Left ventricle myocardium inferior (tissue), 1 donor: ENCODE measurements at regions not wholly inside any gene's neighbourhood (a gene's known extent, or its start where the extent isn't known, plus 50 kb on each side); places are given as distances from the start of the nearest gene placed in this dataset.

Experiments used
- DNase-seq: peaks from one replicate; pipeline ENCODE4 v3.0.0-alpha.2; 2020
- H3K27ac ChIP-seq: fragments of 200-600 bp; replicated peaks from 2 replicates; pipeline ENCODE4 v1.8.0; 2021
- H3K27me3 ChIP-seq: fragments of 200-600 bp; 2 replicates; pipeline ENCODE4 v1.8.0; 2021; ENCODE audit warnings: low read depth
- H3K36me3 ChIP-seq: fragments of 200-600 bp; 2 replicates; pipeline ENCODE4 v1.8.0; 2021
- H3K4me1 ChIP-seq: fragments of 200-600 bp; 2 replicates; pipeline ENCODE4 v1.8.0; 2021
- H3K4me3 ChIP-seq: fragments of 200-600 bp; 2 replicates; pipeline ENCODE4 v1.8.0; 2021; ENCODE audit warnings: mild to moderate bottlenecking, moderate library complexity
- H3K9me3 ChIP-seq: fragments of 200-600 bp; replicated peaks from 2 replicates; pipeline ENCODE4 v1.8.0; 2021
- intact Hi-C: fragments of 100-400 bp; cut with micrococcal nuclease; formaldehyde crosslinking; loops from one replicate; pipeline ENCODE4 v1.11.0; 2022
- TF ChIP-seq, protein P1 (sequence below): fragments of 200-600 bp; IDR thresholded peaks from 2 replicates; pipeline ENCODE4 v1.8.0; 2021; ENCODE audit warnings: antibody characterized with exemption, mild to moderate bottlenecking, borderline replicate concordance
- donor health status: DM: no; HTN: yes; CAD: no; lungs with severe emphysema.

DNA sequence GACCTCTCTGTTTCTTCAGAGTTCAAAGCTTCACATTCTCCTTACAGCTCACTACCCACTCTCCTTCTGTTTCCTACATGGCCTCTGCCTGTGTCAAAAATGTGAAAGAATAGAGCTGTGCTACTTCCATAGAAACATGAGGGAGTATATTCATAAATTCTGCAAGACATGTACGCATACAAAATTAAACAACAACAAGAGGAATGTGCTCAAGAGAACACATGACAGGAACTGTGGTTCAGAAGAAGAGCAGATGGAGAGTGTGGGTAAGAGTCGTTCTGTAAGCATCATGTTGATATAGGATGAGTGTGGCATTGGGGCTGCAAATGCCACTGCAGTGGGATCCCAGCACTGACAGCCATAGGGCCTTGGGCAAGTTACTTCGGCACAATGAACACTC lies 266.6 kb upstream of the SASH1 start:
- intact Hi-C loops = no loop called here
- no peaks in the 10 kb centered on the region for H3K36me3 ChIP-seq
- no peaks in the 10 kb centered on the region for H3K4me1 ChIP-seq
- TF ChIP-seq, protein P1, sequence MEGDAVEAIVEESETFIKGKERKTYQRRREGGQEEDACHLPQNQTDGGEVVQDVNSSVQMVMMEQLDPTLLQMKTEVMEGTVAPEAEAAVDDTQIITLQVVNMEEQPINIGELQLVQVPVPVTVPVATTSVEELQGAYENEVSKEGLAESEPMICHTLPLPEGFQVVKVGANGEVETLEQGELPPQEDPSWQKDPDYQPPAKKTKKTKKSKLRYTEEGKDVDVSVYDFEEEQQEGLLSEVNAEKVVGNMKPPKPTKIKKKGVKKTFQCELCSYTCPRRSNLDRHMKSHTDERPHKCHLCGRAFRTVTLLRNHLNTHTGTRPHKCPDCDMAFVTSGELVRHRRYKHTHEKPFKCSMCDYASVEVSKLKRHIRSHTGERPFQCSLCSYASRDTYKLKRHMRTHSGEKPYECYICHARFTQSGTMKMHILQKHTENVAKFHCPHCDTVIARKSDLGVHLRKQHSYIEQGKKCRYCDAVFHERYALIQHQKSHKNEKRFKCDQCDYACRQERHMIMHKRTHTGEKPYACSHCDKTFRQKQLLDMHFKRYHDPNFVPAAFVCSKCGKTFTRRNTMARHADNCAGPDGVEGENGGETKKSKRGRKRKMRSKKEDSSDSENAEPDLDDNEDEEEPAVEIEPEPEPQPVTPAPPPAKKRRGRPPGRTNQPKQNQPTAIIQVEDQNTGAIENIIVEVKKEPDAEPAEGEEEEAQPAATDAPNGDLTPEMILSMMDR = no peak
- no peak overlapping the region for H3K4me3 ChIP-seq
- no peak for DNase-seq
- peaks cover 15% of the 10 kb centered on the region for H3K9me3 ChIP-seq
- peaks cover 12% of the 10 kb centered on the region for H3K27me3 ChIP-seq
- no peak overlapping the region for H3K27ac ChIP-seq

DNA sequence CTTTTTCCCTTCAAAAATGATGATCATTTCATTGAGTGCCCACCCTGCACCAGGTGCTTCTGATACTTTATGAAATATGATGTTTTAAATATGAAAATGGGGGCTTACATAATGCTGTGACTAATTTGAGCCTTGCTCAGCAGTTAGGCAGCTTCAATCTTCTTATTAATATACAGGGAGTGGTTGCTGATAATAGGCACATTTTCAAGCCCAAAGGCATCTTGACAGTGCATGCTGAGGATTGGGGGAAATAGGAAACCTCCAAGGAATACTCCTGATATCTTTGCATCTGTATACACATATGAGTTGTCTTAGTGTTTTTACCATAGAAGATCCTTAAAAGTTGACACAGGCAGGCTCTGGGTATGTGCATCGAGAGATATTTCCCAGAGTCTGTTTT lies 262.3 kb upstream of the SASH1 start:
- intact Hi-C loops = no loop called here
- no peaks in the 10 kb centered on the region for H3K4me1 ChIP-seq
- no peaks in the 10 kb centered on the region for H3K36me3 ChIP-seq
- H3K9me3 ChIP-seq = no peaks in the 10 kb centered on the region
- H3K27ac ChIP-seq = no peak overlapping the region
- TF ChIP-seq, protein P1 = no peak
- DNase-seq = no peak
- H3K4me3 ChIP-seq = no peak overlapping the region
- peaks cover 12% of the 10 kb centered on the region for H3K27me3 ChIP-seq

DNA sequence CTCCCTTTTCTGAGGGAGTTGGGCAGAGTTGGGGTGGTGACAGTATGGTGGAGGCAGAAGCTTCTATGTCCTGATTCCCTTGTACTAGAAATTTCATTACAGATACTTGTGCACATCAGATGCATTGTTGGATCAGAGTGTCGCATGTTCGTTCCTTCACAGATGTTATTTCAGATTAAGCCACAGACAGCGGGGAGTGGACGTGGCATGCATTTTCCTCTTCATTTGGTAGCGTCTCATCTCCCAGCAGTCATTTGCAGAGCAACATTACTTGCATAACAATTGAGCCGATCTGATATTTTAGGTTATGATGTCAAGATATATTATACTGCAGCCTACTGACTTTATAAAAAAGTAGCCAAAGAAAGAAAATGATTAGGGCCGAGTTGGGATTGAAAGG lies 261.6 kb upstream of the SASH1 start:
- DNase-seq = no peak
- no peaks in the 10 kb centered on the region for H3K4me1 ChIP-seq
- H3K27ac ChIP-seq = no peak overlapping the region
- TF ChIP-seq, protein P1 = no peak
- intact Hi-C loops = no loop called here
- no peaks in the 10 kb centered on the region for H3K9me3 ChIP-seq
- H3K36me3 ChIP-seq = no peaks in the 10 kb centered on the region
- no peak overlapping the region for H3K4me3 ChIP-seq
- peaks cover 12% of the 10 kb centered on the region for H3K27me3 ChIP-seq

GRCh38 chr6:148082044-148082443 lies 260.6 kb upstream of the SASH1 start:
- no peaks in the 10 kb centered on the region for H3K4me1 ChIP-seq
- TF ChIP-seq, protein P1 = no peak
- H3K4me3 ChIP-seq = no peak overlapping the region
- no peak for DNase-seq
- no peaks in the 10 kb centered on the region for H3K9me3 ChIP-seq
- H3K36me3 ChIP-seq = no peaks in the 10 kb centered on the region
- H3K27me3 ChIP-seq = peaks cover 7% of the 10 kb centered on the region
- H3K27ac ChIP-seq = no peak overlapping the region
- intact Hi-C loops = no loop called here

DNA sequence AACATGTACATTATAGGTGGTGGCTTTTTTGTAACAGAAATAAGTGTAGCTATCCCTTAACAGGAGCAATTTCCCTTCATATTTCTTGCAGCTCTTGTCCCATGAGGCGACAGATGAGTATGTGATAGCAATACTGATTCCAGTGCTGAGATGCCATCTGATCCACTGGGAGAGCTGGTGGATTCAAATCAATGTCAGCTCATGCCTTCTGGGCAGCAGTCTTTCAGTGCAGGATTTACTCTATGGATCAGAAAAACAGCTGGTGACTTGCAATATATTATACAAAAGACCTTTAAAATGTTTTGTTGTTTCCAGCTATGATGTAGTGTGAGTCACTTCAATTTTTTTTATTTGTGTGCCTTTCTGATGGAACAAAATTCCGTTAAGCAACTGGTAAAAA lies 259.9 kb upstream of the SASH1 start:
- Histone ChIP-seq H3K9me3 (no peaks in the 10 kb centered on the region), H3K27me3 (peaks cover 7% of the 10 kb centered on the region), H3K4me1 (no peaks in the 10 kb centered on the region), H3K27ac (no peak overlapping the region), H3K4me3 (no peak overlapping the region), H3K36me3 (no peaks in the 10 kb centered on the region)
- TF ChIP-seq, protein P1 = no peak
- DNase-seq = no peak
- intact Hi-C loops = no loop called here
